ENCODE measurements at regions not wholly inside any gene's neighbourhood (a gene's known extent, or its start where the extent isn't known, plus 50 kb on each side); places are given as distances from the start of the nearest gene placed in this dataset.

- TF ChIP-seq EZH2 (IDR thresholded peaks at IDR 0.05; ENCODE audit: borderline replicate concordance, low read depth, low read length, severe bottlenecking) (no peak), CTCF (IDR thresholded peaks at IDR 0.05; ENCODE audit: borderline replicate concordance, extremely low read depth, low read length, poor library complexity, severe bottlenecking) (no peak)
- Histone ChIP-seq H3K4me1 (ENCODE audit: insufficient read depth, low read length) (peaks cover 12% of the 10 kb centered on the region; the same call in 1 of the 2 replicates), H3K4me2 (ENCODE audit: insufficient read depth, low read length) (no peak overlapping the region), H2AFZ (ENCODE audit: low read depth, low read length) (no peak overlapping the region), H3K27ac (ENCODE audit: low read length) (no peak overlapping the region), H3K9ac (ENCODE audit: low read depth, low read length) (no peak overlapping the region), H3K36me3 (ENCODE audit: insufficient read depth, low read length) (no peaks in the 10 kb centered on the region), H3K4me3 (ENCODE audit: low read depth in 1 of 2, low read length in 2 of 2) (no peak overlapping the region), H3K9me3 (ENCODE audit: insufficient read depth, low read length, severe bottlenecking) (no peaks in the 10 kb centered on the region), H3K27me3 (ENCODE audit: insufficient read depth, low read length, poor library complexity) (no peaks in the 10 kb centered on the region), H4K20me1 (ENCODE audit: insufficient read depth, low read length) (no peaks in the 10 kb centered on the region), H3K79me2 (ENCODE audit: insufficient read depth, low read length) (no peaks in the 10 kb centered on the region)
- no peak for ATAC-seq (ENCODE audit: insufficient read depth, low read depth)
- DNase-seq = no peak
These were observed 81.2 kb downstream of the BMP4 start for GRCh38 chr14:53875324-53875897.

DNA sequence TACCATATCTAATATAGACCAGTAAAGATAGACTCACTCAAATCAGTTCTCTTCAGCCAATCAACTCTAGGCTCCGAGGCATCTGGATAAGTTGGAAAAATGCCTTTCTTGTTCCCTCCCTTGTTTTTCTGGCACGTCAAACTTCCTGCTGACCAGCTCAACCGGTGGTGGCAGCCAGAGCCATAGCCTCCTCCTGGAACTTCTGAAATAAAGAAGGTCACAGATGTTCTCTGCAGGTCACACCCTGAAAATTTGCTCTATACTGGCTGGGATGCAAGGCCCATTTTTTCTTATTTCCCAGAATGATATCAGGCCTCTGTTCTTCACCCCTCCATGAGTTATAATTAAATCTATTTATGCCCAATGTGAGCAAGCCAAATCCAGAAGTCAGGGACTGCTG is 81.9 kb downstream of the BMP4 start:
- TF ChIP-seq CTCF (IDR thresholded peaks at IDR 0.05; ENCODE audit: borderline replicate concordance, extremely low read depth, low read length, poor library complexity, severe bottlenecking) (no peak), EZH2 (IDR thresholded peaks at IDR 0.05; ENCODE audit: borderline replicate concordance, low read depth, low read length, severe bottlenecking) (no peak)
- no peaks in the 10 kb centered on the region for H3K27me3 ChIP-seq (ENCODE audit: insufficient read depth, low read length, poor library complexity)
- ATAC-seq (ENCODE audit: insufficient read depth, low read depth) (no peak), DNase-seq (no peak)
- H3K4me3 ChIP-seq (ENCODE audit: low read depth in 1 of 2, low read length in 2 of 2) = no peak overlapping the region
- H3K4me2 ChIP-seq (ENCODE audit: insufficient read depth, low read length) = no peak overlapping the region
- H3K9ac ChIP-seq (ENCODE audit: low read depth, low read length) = no peak overlapping the region
- no peak overlapping the region for H3K27ac ChIP-seq (ENCODE audit: low read length)
- no peaks in the 10 kb centered on the region for H3K79me2 ChIP-seq (ENCODE audit: insufficient read depth, low read length)
- peaks cover 5% of the 10 kb centered on the region; the same call in 1 of the 2 replicates for H3K4me1 ChIP-seq (ENCODE audit: insufficient read depth, low read length)
- H2AFZ ChIP-seq (ENCODE audit: low read depth, low read length) = no peak overlapping the region
- no peaks in the 10 kb centered on the region for H3K9me3 ChIP-seq (ENCODE audit: insufficient read depth, low read length, severe bottlenecking)
- H4K20me1 ChIP-seq (ENCODE audit: insufficient read depth, low read length) = no peaks in the 10 kb centered on the region
- no peaks in the 10 kb centered on the region for H3K36me3 ChIP-seq (ENCODE audit: insufficient read depth, low read length)

GRCh38 chr14:53872681-53873089 is 83.9 kb downstream of the BMP4 start:
- no peak for DNase-seq
- Histone ChIP-seq H3K9ac (ENCODE audit: low read depth, low read length) (no peak overlapping the region), H3K4me3 (ENCODE audit: low read depth in 1 of 2, low read length in 2 of 2) (no peak overlapping the region), H3K27me3 (ENCODE audit: insufficient read depth, low read length, poor library complexity) (no peaks in the 10 kb centered on the region), H2AFZ (ENCODE audit: low read depth, low read length) (no peak overlapping the region), H3K27ac (ENCODE audit: low read length) (no peak overlapping the region), H3K9me3 (ENCODE audit: insufficient read depth, low read length, severe bottlenecking) (no peaks in the 10 kb centered on the region), H3K4me2 (ENCODE audit: insufficient read depth, low read length) (no peak overlapping the region), H3K79me2 (ENCODE audit: insufficient read depth, low read length) (no peaks in the 10 kb centered on the region), H3K4me1 (ENCODE audit: insufficient read depth, low read length) (no peaks in the 10 kb centered on the region), H4K20me1 (ENCODE audit: insufficient read depth, low read length) (no peaks in the 10 kb centered on the region), H3K36me3 (ENCODE audit: insufficient read depth, low read length) (no peaks in the 10 kb centered on the region)
- ATAC-seq (ENCODE audit: insufficient read depth, low read depth) = no peak
- no peak for TF ChIP-seq EZH2 (IDR thresholded peaks at IDR 0.05; ENCODE audit: borderline replicate concordance, low read depth, low read length, severe bottlenecking)
- TF ChIP-seq CTCF (IDR thresholded peaks at IDR 0.05; ENCODE audit: borderline replicate concordance, extremely low read depth, low read length, poor library complexity, severe bottlenecking) = no peak

All from DND-41 (cell line).